ENCODE measurements at regions not wholly inside any gene's neighbourhood (a gene's known extent, or its start where the extent isn't known, plus 50 kb on each side); places are given as distances from the start of the nearest gene placed in this dataset.
A peak's percentile ranks its signal among the peaks of the same experiment; 100 is the strongest.

DNA sequence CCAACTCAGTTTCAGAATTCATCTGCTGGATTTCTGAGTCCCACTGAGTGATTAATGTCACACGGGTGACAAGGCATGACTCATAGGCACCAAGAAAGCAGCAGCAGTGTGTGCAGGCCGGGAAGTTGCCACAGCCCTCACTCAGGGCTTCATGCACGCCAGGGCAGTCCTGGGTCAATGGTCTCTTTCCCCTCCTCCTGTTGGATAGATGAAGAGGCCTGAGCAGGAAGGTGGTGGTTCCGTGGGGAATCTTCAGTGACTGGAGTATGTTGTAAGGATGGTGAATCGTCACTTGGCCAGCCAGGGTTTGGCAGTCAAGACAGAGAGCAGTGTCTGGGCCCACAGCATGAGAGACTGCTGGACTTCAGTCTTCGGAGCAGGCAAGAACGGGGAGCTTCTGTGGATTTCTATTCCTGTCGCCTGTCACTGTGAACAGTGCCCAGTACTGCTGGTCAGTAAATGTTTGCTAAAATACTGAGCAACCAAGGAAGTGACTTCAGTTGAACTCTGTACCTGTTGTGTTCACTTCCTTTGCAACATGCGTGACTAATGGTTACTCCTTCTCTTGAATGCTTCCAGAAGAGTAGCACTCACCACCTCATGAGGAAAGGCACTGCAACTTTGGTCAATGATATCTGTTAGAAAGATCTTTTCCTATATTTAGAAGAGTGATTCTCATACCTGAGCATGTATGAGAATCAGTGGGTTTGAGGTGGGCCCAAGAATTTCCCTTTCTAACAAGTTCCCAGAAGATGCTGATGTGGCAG is 62.0 kb upstream of the CD93 start:
- Histone ChIP-seq H3K9ac (replicated peaks; ENCODE audit: extremely low read depth, insufficient read depth, low read length) (peak overlapping the region; percentile 82), H3K36me3 (ENCODE audit: control insufficient read depth in 2 of 2, extremely low read depth in 1 of 2, insufficient read depth in 2 of 2, low read length in 2 of 2) (no peaks in the 10 kb centered on the region), H3K79me2 (ENCODE audit: control insufficient read depth, insufficient read depth, low read length) (no peaks in the 10 kb centered on the region), H3K4me1 (ENCODE audit: control insufficient read depth, extremely low read depth, insufficient read depth, low read length) (peaks cover 85% of the 10 kb centered on the region), H3K27ac (ENCODE audit: insufficient read depth, low read depth, low read length) (peak overlapping the region; percentile 88), H2AFZ (ENCODE audit: low read depth, low read length) (no peak overlapping the region), H3K4me2 (ENCODE audit: insufficient read depth, low read length) (peak overlapping the region; percentile 42), H3K9me3 (replicated peaks; ENCODE audit: control insufficient read depth, insufficient read depth, low read length) (no peaks in the 10 kb centered on the region), H3K4me3 (replicated peaks in 1 of 3; ENCODE audit: insufficient read depth in 1 of 3, low read depth in 1 of 3, low read length in 3 of 3) (no peak overlapping the region), H3K27me3 (ENCODE audit: control insufficient read depth in 2 of 2, insufficient read depth in 2 of 2, low read length in 2 of 2) (no peaks in the 10 kb centered on the region), H4K20me1 (replicated peaks; ENCODE audit: control insufficient read depth, extremely low read depth, insufficient read depth, low read length) (no peaks in the 10 kb centered on the region), H3K9me1 (replicated peaks; ENCODE audit: control insufficient read depth, extremely low read depth, insufficient read depth, low read length) (no peaks in the 10 kb centered on the region)
- peak; percentile 89 for TF ChIP-seq GATA2 (IDR thresholded peaks at IDR 0.05; ENCODE audit: insufficient read depth, insufficient read length, low read depth, low read length)
- peak; percentile 89 for TF ChIP-seq FOS (IDR thresholded peaks at IDR 0.05; ENCODE audit: borderline replicate concordance, insufficient read depth, low read length)
- TF ChIP-seq, protein P1, sequence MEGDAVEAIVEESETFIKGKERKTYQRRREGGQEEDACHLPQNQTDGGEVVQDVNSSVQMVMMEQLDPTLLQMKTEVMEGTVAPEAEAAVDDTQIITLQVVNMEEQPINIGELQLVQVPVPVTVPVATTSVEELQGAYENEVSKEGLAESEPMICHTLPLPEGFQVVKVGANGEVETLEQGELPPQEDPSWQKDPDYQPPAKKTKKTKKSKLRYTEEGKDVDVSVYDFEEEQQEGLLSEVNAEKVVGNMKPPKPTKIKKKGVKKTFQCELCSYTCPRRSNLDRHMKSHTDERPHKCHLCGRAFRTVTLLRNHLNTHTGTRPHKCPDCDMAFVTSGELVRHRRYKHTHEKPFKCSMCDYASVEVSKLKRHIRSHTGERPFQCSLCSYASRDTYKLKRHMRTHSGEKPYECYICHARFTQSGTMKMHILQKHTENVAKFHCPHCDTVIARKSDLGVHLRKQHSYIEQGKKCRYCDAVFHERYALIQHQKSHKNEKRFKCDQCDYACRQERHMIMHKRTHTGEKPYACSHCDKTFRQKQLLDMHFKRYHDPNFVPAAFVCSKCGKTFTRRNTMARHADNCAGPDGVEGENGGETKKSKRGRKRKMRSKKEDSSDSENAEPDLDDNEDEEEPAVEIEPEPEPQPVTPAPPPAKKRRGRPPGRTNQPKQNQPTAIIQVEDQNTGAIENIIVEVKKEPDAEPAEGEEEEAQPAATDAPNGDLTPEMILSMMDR (IDR thresholded peaks at IDR 0.05; ENCODE audit: extremely low read depth in 1 of 2, insufficient read depth in 1 of 2, low read depth in 1 of 2, low read length in 2 of 2): no peak
- TF ChIP-seq POLR2AphosphoS5 (IDR thresholded peaks at IDR 0.05; ENCODE audit: insufficient read depth, low read depth, low read length): peak; percentile 63
- TF ChIP-seq MYC (IDR thresholded peaks at IDR 0.05; ENCODE audit: low read depth, low read length): no peak
- TF ChIP-seq EZH2 (IDR thresholded peaks at IDR 0.05; ENCODE audit: borderline replicate concordance, low read depth, low read length, severe bottlenecking): no peak
- TF ChIP-seq, protein P2, sequence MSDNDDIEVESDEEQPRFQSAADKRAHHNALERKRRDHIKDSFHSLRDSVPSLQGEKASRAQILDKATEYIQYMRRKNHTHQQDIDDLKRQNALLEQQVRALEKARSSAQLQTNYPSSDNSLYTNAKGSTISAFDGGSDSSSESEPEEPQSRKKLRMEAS (IDR thresholded peaks at IDR 0.05; ENCODE audit: insufficient read depth, insufficient read length): no peak
- TF ChIP-seq POLR2A (IDR thresholded peaks at IDR 0.05; ENCODE audit: low read depth, low read length): no peak
- peak; percentile 93 for TF ChIP-seq JUN (IDR thresholded peaks at IDR 0.05; ENCODE audit: borderline replicate concordance, insufficient read depth, insufficient read length, low read depth)
- intact Hi-C loops (cut with micrococcal nuclease): loop anchor here (1.0 to 5.0 kb wide), 6 partner anchors 31 to 456 kb away; partner anchors contain the start of gene NAPB
- peak; percentile 95 for FAIRE-seq
- POLR2A ChIA-PET: no interaction called here
- peak; percentile 84 for DNase-seq (ENCODE audit: low read depth, low spot score)
- CTCF ChIA-PET: interaction anchor here (0.7 to 4.2 kb wide), 10 partner anchors 8 to 193 kb away, joined by 3 to 25 read pairs (median 6); partner anchors contain the start of genes CD93 and THBD
- BruUV-seq (replicated peaks): TSS peak; percentile 91
- dilution Hi-C loops (cut with MboI; ENCODE audit: extremely low pct_ligation_motif_present, low sequenced_read_pairs): no loop called here

Measured in endothelial cell of umbilical vein (primary cell).